ENCODE measurements at regions not wholly inside any gene's neighbourhood (a gene's known extent, or its start where the extent isn't known, plus 50 kb on each side); places are given as distances from the start of the nearest gene placed in this dataset.
"Not testable (repeated sequence)": the region's sequence is repeated elsewhere in the genome, so short reads cannot be mapped to it uniquely, and the experiment has no call there.

- DNase-seq (ENCODE audit: low read depth in 2 of 2): no peak
These were observed 189.3 kb upstream of the PIK3R1 start for GRCh38 chr5:68026092-68026885.

GRCh38 chr5:68024426-68024825 is 191.1 kb upstream of the PIK3R1 start:
- DNase-seq (ENCODE audit: low read depth in 2 of 2): no peak

- no peak for DNase-seq (ENCODE audit: low read depth in 2 of 2)
These were observed 193.6 kb upstream of the PIK3R1 start for GRCh38 chr5:68021916-68022315.

DNA sequence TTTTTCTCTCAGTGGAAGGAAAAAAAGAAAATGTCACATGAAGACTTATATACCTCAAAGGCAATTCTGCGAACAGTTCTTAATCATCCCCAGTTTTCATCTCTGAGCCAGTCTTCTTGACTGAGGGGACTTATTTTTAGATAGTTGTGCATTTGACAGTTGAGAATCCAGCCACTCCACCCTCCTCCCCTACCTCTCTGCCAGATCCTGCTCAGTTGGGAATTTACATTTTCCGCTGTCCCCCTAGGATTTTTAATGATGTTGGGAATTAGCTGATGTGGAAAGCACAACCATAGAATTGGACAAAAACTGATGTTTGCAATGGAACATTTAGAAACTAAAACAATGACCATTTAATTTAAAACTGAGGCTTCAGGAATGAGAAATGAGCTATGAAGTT is 194.3 kb upstream of the PIK3R1 start:
- DNase-seq (ENCODE audit: low read depth in 2 of 2): no peak

- not testable (repeated sequence) for DNase-seq (ENCODE audit: low read depth in 2 of 2)
These were observed 195.0 kb upstream of the PIK3R1 start for GRCh38 chr5:68020461-68020969.

DNA sequence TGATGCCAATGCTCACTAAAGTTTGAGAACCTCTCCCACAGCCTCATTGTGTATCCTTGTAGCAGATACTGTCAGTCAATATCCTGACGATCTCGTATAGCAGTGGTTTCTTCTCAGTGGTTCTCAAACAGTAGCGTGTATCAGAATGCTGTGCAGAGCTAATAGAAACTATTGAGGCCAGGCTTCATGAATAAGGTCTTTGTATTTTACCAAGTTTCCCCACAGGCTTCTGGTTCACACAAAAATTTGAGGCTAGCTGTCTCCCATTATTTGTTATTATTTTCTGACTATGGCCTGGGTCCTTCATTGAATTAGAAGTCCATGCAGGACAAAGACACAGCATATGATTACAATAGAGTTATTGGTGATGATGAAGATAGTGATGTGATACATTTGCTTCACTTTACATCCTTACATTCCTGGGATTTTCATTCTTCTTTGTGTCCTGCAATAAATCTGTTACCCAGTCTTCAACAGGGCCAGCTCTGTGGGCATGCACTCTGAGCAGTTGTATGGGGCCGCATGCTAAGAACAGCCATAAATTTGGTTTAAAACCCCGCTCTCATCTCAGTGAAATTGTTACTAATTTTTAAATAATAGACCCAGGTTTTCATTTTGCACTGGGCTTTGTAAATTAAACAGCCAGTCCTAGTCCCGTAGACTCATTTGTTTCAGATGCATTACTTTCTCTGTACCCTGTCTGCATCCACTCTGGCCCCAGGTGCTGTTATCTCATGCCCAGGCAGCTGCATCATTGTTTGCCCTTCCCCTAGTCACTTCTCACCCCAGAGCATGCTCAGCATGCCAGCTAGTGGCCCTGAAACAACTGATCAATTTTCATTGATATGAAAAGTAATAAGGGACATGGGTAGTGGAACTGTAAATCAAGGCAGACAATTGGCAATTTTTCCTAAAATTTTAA is 199.9 kb upstream of the PIK3R1 start:
- no peak for DNase-seq (ENCODE audit: low read depth in 2 of 2)

GRCh38 chr5:68012831-68013230 is 202.7 kb upstream of the PIK3R1 start:
- DNase-seq (ENCODE audit: low read depth in 2 of 2): no peak

- no peak for DNase-seq (ENCODE audit: low read depth in 2 of 2)
These were observed 203.1 kb upstream of the PIK3R1 start for GRCh38 chr5:68012429-68012828.

- no peak for DNase-seq (ENCODE audit: low read depth in 2 of 2)
These were observed 203.8 kb upstream of the PIK3R1 start for GRCh38 chr5:68011801-68012200.

- no peak for DNase-seq (ENCODE audit: low read depth in 2 of 2)
These were observed 204.2 kb upstream of the PIK3R1 start for GRCh38 chr5:68011259-68011760.

GRCh38 chr5:68010740-68011139 is 204.8 kb upstream of the PIK3R1 start:
- DNase-seq (ENCODE audit: low read depth in 2 of 2): no peak

DNA sequence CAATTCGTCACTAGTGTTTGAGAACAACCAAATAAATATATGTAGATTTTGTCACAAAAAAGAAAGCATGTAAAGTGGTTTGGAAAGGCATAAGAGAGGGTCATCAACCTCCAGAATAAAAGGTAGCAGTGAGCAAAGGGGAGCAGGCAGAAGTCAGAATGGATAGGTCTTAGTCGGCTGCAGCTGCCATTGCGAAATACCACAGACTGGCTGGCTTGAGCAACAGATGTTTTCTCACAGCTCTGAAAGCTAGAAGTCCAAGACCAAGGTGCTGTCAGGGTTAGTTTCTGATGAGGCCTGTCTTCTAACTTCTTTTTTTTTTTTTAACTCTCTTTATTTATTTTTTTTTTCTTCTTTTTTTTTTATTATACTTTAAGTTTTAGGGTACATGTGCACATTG is 208.1 kb upstream of the PIK3R1 start:
- no peak for DNase-seq (ENCODE audit: low read depth in 2 of 2)

- DNase-seq (ENCODE audit: low read depth in 2 of 2): no peak
These were observed 212.7 kb upstream of the PIK3R1 start for GRCh38 chr5:68002836-68003235.

DNA sequence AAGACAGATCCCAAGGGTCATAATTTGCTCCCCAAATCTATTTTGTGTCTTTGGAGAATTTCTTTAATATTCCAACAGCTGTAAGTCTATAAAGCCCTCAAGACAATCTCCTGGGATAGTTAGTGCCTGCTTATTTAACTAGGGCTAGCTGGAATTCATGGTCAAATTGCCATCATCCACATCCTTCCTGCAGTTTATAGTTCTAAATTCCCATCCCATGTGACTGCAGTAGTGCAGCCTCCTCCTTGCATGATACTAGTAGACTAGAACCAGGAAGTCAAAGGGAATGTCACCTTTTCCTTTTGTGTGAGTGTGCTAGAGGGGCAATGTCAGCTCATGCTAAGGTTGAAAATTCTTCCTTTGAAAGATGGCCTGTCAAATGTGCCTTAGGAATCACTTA is 214.8 kb upstream of the PIK3R1 start:
- no peak for DNase-seq (ENCODE audit: low read depth in 2 of 2)

GRCh38 chr5:67999391-67999790 is 216.2 kb upstream of the PIK3R1 start:
- no peak for DNase-seq (ENCODE audit: low read depth in 2 of 2)

GRCh38 chr5:67998709-67999261 is 216.8 kb upstream of the PIK3R1 start:
- no peak for DNase-seq (ENCODE audit: low read depth in 2 of 2)

- no peak for DNase-seq (ENCODE audit: low read depth in 2 of 2)
These were observed 217.6 kb upstream of the PIK3R1 start for GRCh38 chr5:67997892-67998457.

DNA sequence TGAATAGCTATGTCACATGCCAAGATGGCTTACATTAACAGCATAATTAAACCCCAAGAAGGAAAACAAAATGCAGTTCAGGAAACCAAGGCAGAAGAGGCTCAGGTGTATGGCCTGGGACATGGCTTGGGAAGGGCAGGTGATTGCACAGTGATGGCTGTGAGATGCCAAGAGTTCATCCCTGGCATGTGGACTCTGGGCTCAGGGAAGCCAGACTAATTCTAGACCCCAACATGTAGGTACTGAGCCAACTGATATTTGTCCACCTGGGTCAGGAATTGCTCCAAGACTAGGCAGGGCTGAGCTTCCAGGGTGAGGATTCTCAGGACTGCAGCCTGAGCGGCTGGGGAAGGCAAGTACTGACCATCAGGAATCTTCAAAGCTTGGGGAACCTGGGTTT is 218.4 kb upstream of the PIK3R1 start:
- DNase-seq (ENCODE audit: low read depth in 2 of 2): no peak

- DNase-seq (ENCODE audit: low read depth in 2 of 2): no peak
These were observed 219.0 kb upstream of the PIK3R1 start for GRCh38 chr5:67996596-67996995.

DNA sequence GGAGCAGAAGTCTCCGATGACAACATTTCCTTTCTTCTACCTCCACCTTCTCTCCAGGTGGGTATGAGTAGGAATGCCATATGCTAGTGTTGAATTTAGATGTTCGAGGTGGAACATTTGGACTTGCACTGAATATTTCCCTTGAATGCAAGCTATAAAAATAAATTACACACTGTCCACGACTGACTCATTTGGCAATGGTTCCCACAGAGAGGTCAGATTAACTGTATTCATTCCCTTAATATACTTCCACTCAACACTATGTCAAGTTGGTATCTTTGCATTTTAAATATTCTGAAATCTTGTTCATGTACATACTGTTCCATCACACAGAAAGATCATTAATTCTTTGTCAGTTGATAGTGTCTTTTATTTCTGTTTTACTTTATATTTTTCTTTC is 222.6 kb upstream of the PIK3R1 start:
- no peak for DNase-seq (ENCODE audit: low read depth in 2 of 2)

DNA sequence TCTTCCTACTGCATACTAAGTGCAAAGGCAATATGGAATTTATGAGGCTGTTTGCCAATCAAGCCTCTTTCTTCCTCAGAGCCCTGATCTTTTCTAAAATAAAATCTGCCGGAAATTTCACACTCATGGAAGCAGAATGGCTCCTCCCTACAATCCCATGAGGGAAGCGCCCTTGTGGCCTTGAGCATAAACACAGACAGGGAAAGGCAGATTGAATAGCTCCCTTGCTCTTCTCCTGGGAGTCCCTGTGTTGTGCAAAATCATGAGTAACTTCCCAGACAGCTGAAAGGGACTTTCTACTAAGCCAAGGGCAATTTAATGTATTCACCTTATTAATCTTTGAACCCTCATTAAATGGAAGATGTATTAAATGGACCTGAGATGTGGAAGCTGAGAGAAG is 226.1 kb upstream of the PIK3R1 start:
- no peak for DNase-seq (ENCODE audit: low read depth in 2 of 2)

- no peak for DNase-seq (ENCODE audit: low read depth in 2 of 2)
These were observed 228.8 kb upstream of the PIK3R1 start for GRCh38 chr5:67986761-67987160.
